Astrocyte of the hippocampus (primary cell): ENCODE measurements at regions not wholly inside any gene's neighbourhood (a gene's known extent, or its start where the extent isn't known, plus 50 kb on each side); places are given as distances from the start of the nearest gene placed in this dataset.
"Not testable (repeated sequence)": the region's sequence is repeated elsewhere in the genome, so short reads cannot be mapped to it uniquely, and the experiment has no call there.

Experiments
- DNase-seq: peaks from one replicate; pipeline ENCODE4 v3.0.0; 2011; ENCODE audit warnings: low read depth, low spot score

- DNase-seq = no peak
These were observed 124.7 kb upstream of the PMEPA1 start for GRCh38 chr20:57834306-57835073.

- DNase-seq = no peak
These were observed 122.3 kb upstream of the PMEPA1 start for GRCh38 chr20:57831993-57832585.

- no peak for DNase-seq
These were observed 121.6 kb upstream of the PMEPA1 start for GRCh38 chr20:57831326-57831992.

DNA sequence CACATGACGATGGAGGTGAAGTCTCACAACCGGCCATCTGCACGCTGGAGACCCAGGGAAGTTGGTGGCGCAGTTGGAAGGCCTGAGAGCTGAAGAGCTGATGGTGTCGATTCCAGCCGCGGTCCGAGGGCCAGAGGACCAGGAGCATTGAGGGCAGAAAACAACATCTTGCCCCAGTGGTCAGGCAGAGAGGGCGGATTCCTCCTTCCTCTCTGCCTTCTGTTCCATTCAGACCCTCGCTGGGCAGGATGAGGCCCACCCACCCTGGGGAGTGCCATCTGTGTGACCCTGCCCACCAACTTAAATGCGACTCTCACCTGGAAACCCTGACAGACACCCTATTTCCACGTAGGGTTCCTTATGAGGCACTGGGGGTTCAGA is 120.7 kb upstream of the PMEPA1 start:
- DNase-seq = no peak

DNA sequence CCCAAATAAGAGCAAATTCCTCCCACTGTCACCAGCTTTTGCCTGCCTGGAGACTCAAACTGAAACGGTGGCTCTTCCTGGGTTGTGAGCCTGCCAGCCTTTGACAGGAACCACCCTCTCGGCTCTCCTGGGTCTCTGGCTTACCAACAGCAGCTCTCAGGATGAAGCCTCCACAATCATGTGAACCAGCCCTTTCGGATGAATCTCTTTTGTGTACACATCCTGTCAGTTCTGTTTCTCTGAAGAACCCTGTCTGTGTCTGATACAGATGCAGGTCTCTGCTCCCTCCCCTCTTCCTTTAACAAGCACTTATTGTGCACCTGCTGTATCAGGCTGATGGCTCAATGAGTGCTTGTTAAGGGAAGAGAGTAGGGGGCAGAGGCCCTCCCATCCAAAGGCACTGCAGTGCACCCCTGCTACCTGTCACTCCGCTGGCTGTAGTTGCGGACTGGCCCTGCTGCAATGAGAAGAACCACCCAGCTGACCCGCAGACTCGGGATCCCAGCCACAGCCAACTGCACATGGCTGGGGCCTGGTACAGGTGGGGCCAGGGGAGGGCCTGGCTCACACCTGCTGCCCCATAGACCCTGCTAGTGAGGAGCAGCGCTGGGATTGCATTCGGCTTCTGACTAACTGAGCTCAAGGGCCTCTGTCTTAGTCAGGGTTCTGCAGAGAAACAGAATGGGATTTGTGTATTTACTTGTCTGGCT is 120.1 kb upstream of the PMEPA1 start:
- no peak for DNase-seq

- DNase-seq = no peak
These were observed 119.5 kb upstream of the PMEPA1 start for GRCh38 chr20:57829336-57829735.

DNA sequence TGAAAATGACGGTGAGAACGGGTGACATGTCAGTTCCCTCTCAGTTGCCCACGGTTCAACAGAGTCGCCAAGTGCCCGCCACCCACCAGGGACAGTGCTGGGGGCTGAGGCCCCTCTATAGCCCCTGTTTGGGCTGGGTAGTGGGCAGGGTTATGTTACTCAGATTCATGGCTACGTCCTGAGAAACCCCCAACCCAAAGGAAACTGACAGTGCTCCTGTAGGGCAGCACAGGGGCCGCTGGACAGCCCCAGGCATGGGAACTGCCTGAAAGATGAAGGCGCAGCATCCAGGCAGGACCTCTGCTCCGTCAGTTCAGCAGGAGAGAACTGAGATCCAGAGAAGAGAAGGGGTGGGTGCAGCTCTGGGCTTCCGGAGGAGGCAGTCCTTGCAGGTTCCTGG is 118.9 kb upstream of the PMEPA1 start:
- no peak for DNase-seq

- no peak for DNase-seq
These were observed 117.0 kb upstream of the PMEPA1 start for GRCh38 chr20:57826666-57827287.

- DNase-seq = no peak
These were observed 115.1 kb upstream of the PMEPA1 start for GRCh38 chr20:57824909-57825308.

DNA sequence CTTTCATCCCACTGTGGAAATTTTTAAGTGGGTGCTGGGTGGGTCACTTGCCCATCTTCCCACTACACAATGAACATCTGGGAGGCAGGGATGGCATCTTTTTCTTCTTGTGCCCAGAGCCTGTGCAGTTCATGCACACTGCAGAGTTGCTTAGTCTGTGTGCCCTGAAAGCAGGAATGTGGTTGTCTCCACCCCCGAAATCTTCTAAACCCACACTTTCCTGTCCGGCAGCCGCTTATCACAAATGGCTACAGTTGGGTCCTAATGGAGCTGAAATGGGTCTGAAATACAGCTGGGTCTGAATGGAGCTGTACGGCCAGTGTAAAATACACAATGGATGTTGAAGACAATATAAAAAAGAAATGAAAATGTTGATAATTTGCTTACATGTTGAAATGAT is 112.1 kb upstream of the PMEPA1 start:
- DNase-seq = no peak

DNA sequence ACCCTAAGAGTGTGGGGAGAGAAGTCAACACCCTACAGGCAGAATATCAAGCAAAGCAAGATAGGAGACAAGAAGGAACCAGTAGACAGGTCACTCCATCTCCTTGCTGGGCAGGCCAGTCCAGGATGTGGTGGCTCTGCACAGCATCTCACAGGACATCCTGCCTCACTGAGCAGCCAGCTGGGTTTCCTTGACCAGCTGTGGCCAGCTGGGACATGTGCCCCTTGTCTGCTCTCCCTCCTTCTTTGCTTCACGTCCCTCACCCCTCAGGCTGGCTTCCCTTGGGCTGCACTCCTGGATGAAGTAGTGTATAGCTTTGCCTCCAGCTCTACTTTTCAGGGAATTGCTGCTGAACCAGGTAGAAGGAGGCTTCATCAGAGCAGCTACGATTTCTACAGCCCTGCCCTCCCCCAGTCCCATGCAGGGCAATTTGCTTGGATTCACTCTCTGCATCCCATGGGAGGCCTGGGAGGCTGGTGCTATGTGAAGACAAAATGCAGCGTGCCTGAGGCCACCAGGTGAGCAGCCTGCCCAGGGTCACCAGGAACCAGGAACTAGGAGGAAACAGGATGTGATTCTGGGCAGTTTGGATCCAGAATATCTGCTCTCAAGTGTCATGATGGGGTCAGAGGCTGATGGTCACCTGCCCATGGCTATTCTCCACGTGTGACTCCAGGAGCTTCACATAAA is 110.0 kb upstream of the PMEPA1 start:
- no peak for DNase-seq

- DNase-seq = no peak
These were observed 109.5 kb upstream of the PMEPA1 start for GRCh38 chr20:57819291-57819690.

- DNase-seq = no peak
These were observed 108.8 kb upstream of the PMEPA1 start for GRCh38 chr20:57818418-57819181.

DNA sequence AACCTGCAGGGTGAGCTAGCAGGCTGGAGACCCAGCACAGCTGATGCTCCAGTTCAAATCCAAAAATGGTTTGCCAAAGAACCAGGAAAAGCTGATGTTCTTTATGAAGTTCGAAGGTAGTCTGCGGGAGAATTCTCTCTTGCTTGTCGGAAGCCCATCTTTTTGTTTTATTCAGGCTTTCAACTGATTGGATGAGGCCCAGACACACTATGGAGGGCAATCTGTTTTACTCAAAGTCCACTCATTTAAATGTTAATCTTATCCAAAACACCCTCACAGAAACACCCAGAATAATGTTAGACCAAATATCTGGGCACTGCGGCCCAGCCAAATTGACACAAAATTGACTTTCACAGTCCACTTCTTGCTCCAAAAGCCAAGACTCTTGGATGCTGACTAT is 105.6 kb upstream of the PMEPA1 start:
- no peak for DNase-seq

GRCh38 chr20:57814529-57814928 is 104.7 kb upstream of the PMEPA1 start:
- DNase-seq = no peak

- no peak for DNase-seq
These were observed 103.9 kb upstream of the PMEPA1 start for GRCh38 chr20:57813509-57814269.

- not testable (repeated sequence) for DNase-seq
These were observed 102.8 kb upstream of the PMEPA1 start for GRCh38 chr20:57812632-57813031.

- peak; percentile 45 for DNase-seq
These were observed 101.7 kb upstream of the PMEPA1 start for GRCh38 chr20:57811374-57812020.
